TTC549 (cell line): ENCODE measurements at regions not wholly inside any gene's neighbourhood (a gene's known extent, or its start where the extent isn't known, plus 50 kb on each side); places are given as distances from the start of the nearest gene placed in this dataset.
"Not testable (repeated sequence)": the region's sequence is repeated elsewhere in the genome, so short reads cannot be mapped to it uniquely, and the experiment has no call there.

ENCODE experiments used
- FAIRE-seq: peaks from 2 replicates; lab custom pipeline; 2012; peaks lifted over from hg19 to GRCh38; lab: Jason Lieb, UNC

DNA sequence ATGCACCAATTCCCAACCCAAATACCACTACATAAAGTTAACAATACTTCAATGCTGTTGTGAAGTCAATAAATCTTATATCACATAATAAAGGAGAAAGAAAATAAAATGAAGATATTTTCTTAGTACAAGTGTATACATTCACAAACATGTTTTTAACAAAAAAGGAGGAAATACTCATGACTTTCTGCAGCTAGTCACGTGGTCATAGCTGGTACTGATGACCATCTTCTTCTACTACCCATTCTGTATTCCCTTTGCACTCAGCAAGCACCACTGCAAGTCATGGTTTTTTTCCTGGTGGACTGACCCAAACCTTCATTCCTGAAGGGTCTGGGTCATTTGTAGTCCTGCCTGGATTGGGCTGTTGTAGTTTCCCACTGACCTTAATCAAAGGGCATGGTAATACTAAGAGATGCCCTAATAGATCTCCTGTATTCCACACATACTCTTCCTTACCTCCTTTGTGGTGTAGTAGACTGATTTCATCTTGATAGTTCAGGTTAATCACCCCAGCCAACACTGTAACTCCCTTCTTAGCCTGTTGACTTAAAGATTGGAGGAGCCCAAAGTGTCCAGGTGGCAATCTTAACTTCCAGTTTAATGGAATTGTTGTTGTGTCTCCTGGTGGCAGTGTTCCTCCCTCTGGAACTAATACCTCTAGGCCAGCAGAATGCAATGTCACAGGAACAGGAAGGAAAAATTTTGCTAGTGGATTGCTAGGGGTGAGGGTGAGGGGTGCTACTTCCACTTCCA, 83.1 kb upstream of the CYRIA start:
- FAIRE-seq, result not testable (repeated sequence)

- no peak for FAIRE-seq
These were observed 82.1 kb upstream of the CYRIA start for GRCh38 chr2:16747689-16748088.

- FAIRE-seq, result no peak
These were observed 81.6 kb upstream of the CYRIA start for GRCh38 chr2:16747257-16747656.

- FAIRE-seq, result no peak
These were observed 81.2 kb upstream of the CYRIA start for GRCh38 chr2:16746833-16747232.

- no peak for FAIRE-seq
These were observed 80.7 kb upstream of the CYRIA start for GRCh38 chr2:16746329-16746728.

DNA sequence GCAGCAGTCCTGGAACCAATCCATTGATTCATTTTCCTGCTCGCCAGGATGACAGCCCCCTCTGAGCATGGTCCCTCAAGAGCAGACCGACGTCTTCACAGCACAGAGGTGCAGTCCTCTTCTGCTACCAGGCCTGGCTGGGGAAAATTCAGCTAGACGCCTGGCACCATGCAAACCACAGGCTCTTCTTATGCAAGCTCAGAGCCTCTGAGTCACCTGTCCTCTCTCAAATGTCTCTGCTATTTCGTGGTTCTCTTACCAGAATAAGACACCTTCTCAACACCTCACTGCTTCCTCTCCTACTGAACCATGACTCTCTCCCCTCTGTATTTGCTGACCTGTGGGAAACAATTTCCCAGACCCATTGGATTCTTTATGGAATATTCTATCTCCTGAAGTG, 79.8 kb upstream of the CYRIA start:
- FAIRE-seq, result no peak

GRCh38 chr2:16744521-16744920, 78.9 kb upstream of the CYRIA start:
- FAIRE-seq, result no peak

DNA sequence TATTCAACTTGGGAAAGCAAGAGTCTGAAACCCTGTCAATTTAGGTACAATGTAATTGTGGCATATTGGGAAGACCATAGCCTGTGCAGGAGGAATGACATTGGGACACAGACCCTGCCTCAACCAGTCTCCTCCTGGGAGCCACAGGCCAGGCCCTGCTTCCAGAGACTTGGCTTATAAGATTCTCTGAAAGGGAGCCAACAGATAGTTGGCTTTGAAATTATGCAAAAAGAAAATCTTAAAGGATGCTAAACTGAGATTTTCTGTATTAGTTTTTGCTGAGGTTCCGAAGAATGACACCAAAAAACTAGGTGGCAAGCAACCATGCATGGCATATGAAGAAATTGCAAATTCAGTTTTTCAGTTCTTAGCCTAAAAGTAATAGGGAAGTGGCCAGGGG, 76.4 kb upstream of the CYRIA start:
- FAIRE-seq, result no peak

DNA sequence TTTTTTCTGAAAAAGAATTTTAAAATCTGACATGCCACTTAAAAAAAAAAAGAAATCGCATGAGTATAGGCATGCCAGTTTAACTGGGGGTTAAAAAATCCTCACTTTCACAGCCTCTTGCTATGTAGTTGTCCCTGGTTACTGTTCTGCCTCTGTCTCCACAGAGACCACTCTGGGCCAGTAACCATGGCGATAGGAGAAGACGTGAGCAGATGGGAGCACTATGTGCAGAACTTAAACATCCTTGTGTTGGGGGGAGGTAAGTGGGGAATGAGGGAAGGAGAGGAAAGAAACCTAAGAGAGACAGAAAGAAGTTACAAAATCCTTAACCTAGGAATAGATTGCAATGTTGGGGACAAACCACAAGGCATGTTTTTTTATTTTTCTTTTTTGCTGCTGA, 75.9 kb upstream of the CYRIA start:
- no peak for FAIRE-seq

DNA sequence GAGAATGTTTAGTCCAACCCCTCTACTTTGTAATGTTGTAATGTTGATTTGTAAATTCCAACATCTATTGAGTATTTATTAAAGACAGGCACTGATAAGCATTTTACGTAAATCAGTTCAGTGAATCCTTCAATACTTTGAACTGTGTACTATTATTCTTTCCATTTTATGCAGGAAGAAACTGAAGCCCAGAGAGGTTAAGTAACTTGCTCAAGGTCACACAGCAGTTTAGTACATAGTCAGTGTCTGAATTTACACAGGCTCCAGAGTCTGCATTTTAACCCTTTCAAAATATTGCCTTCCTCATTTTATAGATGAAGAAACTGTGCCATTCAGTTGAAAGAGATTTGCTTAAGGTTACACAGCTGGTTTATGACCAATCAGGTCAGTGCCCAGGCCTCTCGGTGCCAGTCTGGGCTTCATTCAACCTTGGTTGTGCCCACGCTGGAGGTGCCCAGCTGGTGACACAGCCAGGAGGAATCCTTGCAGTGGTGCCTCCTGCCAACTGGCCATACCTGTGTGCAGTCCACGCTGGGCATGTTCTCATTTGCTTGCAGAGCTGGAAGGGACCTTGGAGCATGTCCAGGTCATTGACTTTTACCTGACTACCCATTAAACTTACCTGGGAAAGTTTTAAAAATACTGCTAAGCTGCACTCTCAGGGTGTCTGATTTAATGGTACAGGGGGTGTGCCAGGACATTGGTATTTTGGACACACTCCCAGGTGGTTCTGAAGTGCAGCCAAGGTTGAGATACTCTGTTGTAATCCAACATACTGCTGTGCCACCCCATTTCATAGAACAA, 74.3 kb upstream of the CYRIA start:
- no peak for FAIRE-seq

DNA sequence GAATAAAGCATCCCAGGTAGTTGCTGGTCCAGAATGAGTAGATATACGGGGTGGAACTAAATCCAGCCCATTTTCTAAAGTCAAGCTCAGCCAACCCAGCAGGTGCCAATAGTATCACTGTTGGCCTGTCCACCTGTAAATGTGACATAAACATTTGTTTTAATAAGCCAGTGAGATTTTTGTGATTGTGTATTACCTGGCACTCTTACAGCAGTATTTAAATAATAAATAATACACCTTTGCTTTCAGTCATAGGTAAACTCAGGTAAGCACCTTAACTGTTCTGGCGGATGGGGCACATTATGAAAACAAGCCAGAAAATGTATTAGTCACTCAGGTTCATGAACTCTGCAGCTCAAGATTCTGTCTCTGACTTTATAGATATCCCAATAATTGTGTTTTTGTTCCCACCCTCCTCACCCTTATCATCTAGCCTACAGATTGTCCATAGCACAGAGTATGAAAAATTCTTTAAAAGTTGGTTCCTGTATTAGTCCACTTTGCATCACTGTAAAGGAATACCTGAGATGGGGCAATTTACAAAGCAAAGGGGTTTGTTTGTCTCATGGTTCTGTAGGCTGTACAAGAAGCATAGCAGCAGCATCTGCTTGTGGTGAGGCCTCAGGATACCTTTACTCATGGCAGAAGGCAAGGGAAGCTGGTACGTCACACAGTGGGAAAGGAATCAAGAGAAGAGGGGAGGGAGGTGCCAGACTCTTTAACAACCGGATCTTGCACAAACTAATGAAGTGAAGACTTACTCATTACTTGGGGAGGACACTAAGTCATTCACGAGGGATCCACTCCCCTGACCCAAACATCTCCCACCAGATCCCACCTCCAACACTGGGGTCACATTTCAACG, 73.0 kb upstream of the CYRIA start:
- no peak for FAIRE-seq

DNA sequence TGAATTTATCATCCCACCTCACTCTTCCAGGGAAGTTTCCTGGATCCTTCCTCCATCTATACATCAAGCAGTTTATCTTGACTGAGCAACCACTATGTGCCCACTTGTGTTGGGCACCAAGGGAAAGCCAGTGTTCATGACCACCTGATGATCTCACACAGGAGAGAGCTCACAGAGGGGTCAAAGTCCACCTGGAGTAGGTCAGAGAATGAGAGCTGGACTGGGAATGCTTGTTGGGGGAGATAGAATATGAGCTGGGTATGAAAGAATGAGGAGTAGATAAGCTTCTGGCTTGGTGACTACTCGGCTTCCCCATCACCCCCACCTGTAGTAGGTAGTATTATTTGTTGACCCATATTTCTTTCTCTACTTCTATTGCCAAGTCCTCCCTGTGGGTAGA, 72.2 kb upstream of the CYRIA start:
- FAIRE-seq, result no peak

GRCh38 chr2:16736633-16737032, 71.0 kb upstream of the CYRIA start:
- no peak for FAIRE-seq

DNA sequence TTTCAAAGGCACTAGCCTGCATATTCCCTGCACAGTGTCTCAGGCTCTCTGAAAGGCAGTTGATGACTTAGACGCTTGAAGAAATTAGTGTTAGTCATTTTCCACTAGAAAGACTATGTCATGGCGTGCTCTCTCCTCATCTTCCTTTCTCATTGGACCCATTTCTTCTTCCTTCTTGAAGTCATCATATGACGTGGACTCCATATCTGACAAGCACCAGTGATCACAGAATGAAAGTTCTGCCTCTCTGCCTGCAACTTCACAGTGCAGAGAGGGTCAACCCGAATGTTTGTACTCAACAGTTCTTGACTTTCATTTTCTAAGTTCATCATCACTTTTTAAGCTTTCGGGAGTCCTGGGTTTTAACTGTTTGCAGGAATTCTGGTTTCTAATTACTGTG, 63.7 kb upstream of the CYRIA start:
- no peak for FAIRE-seq

GRCh38 chr2:16728351-16729136, 62.9 kb upstream of the CYRIA start:
- no peak for FAIRE-seq

GRCh38 chr2:16727849-16728248, 62.2 kb upstream of the CYRIA start:
- FAIRE-seq, result not testable (repeated sequence)

DNA sequence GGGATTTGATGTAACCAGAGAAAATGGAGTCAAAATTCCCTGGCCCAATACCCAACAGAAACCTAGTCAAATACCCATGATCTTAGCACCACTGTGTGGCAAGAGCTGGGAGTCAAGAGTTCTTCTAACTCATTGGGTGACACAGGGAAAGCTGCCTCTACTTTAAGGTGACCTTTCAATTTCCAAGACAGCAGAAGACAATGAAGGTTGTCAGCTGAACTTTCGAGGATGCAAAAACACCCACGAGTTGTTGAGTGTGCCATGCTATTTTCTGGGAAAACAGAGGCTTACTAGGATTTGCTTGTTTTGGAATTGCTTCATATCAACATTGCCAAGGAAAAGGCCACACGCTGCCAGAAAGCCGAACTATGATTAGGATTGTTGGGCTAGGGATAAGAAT, 61.6 kb upstream of the CYRIA start:
- no peak for FAIRE-seq

DNA sequence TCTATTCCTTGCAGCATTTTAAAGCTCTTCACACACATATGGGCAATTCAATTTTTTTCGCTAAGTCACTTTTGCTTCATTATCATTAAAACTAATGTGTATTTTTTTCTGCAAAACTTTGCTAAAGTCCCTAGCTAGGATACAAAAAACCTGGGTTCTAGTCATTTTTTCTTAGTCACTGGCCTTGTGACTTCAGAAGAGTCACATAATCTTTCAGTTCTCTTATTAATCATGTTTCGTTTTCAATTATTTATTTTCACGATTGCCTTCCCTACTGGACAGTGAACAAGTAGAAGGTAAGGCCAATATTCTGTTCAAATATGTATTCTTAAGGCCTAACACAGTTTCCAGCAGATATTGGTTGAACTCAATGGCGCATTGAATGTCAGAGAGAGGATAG, 60.9 kb upstream of the CYRIA start:
- FAIRE-seq, result no peak

DNA sequence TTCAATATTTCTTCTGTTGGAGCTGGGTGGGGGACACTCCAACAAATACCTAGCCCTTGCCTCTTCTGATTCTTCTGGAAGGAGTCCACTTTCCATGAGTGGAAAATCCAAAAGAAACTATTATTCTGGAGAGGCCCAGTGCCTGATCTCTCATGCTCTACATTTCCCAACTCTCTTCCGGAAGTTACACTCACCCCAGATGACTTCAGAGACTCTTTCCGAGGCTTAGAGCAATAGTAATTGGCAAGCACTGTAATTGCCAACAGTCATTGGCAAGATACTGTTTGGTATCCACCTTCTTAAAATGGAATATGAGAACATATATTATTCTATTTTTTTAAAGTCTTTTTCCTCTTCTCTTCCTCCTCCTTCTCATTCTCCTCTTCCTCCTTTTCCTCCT, 60.5 kb upstream of the CYRIA start:
- no peak for FAIRE-seq

- no peak for FAIRE-seq
These were observed 59.9 kb upstream of the CYRIA start for GRCh38 chr2:16725549-16725948.

- no peak for FAIRE-seq
These were observed 57.0 kb upstream of the CYRIA start for GRCh38 chr2:16722677-16723076.

DNA sequence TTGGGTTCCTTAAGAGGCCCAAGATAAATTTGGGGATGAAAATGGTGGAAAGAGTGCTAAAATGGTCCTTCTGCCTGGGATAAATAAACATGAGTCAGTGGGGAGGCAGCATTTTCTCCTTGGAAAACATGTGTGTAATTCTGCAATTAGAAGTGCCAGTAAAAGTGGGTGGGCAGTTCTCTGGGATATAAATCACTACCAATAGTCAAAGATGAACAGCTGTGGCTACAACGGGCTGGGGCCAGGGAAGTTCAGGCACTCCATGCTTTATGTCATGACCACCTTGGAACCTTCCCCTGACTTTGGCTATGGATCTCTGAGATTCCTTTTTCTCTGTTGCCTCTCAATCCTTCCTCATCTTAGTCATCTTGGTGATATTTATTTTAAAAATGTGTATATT, 56.5 kb upstream of the CYRIA start:
- FAIRE-seq, result no peak
